Lower leg skin (tissue), 4 donors: ENCODE measurements at regions not wholly inside any gene's neighbourhood (a gene's known extent, or its start where the extent isn't known, plus 50 kb on each side); places are given as distances from the start of the nearest gene placed in this dataset.
"Not testable (repeated sequence)": the region's sequence is repeated elsewhere in the genome, so short reads cannot be mapped to it uniquely, and the experiment has no call there.

ENCODE experiments used
- DNase-seq, 2 donors: peaks; one replicate each; pipeline ENCODE4 v3.0.0-alpha.2; 2019; ENCODE audit warnings: low spot score in 2 of 2
- H3K4me3 ChIP-seq: fragments of 200-600 bp; sonication (generic); 2 replicates; pipeline ENCODE4 v1.5.1; 2017; ENCODE audit warnings: mild to moderate bottlenecking, low read depth; ENCODE audit not compliant: poor library complexity, severe bottlenecking
- POLR2A ChIP-seq, 2 donors: fragments of 450-650 bp; IDR thresholded peaks; one replicate each; pipeline ENCODE4 v1.6.1; 2016 to 2017; ENCODE audit warnings: antibody characterized with exemption in 2 of 2, mild to moderate bottlenecking in 1 of 2, moderate library complexity in 1 of 2
- WGBS, 2 donors: methylation state at CpG; one replicate each; pipeline ENCODE4 v1.1.5; 2018; 5-methylcytosine and 5-hydroxymethylcytosine counted together
- intact Hi-C: fragments of 100-400 bp; cut with DNase I; formaldehyde crosslinking; loops from one replicate; pipeline ENCODE4 v1.15.0; 2023; ENCODE audit warnings: low total_unique reads
- TF ChIP-seq, protein P1 (sequence below), 3 donors: fragments of 450-650 bp; IDR thresholded peaks; one replicate each; pipeline ENCODE4 v1.5.1; 2016; ENCODE audit warnings: antibody characterized with exemption in 3 of 3, mild to moderate bottlenecking in 3 of 3, moderate library complexity in 2 of 3

DNA sequence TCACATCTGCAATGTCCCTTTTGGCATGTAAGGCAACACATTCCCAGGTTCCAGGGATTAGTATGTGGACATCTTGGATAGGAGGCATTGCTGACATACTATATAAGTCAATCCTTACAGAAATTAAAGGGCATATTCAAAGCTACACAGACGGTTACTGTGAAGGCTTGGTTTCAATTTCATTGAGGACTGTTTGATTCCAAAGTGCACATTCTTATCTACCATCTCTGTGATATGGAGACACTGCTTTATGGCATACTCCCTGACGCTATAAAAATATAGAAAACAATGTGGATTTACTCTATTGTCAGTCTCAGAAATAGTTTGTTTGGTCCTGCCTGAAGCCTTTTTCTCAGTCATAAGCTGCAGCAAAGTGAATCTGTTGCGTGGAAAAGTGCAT lies 1486.7 kb downstream of the FAM181B start:
- no peak overlapping the region for H3K4me3 ChIP-seq
- no peak for DNase-seq
- no peak for TF ChIP-seq POLR2A (IDR thresholded peaks at IDR 0.05)
- TF ChIP-seq, protein P1, sequence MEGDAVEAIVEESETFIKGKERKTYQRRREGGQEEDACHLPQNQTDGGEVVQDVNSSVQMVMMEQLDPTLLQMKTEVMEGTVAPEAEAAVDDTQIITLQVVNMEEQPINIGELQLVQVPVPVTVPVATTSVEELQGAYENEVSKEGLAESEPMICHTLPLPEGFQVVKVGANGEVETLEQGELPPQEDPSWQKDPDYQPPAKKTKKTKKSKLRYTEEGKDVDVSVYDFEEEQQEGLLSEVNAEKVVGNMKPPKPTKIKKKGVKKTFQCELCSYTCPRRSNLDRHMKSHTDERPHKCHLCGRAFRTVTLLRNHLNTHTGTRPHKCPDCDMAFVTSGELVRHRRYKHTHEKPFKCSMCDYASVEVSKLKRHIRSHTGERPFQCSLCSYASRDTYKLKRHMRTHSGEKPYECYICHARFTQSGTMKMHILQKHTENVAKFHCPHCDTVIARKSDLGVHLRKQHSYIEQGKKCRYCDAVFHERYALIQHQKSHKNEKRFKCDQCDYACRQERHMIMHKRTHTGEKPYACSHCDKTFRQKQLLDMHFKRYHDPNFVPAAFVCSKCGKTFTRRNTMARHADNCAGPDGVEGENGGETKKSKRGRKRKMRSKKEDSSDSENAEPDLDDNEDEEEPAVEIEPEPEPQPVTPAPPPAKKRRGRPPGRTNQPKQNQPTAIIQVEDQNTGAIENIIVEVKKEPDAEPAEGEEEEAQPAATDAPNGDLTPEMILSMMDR (IDR thresholded peaks at IDR 0.05): no peak
- 59 to 65% methylated on average over 3 of the region's 3 CpGs for WGBS, 2 donors
- intact Hi-C loops: no loop called here

DNA sequence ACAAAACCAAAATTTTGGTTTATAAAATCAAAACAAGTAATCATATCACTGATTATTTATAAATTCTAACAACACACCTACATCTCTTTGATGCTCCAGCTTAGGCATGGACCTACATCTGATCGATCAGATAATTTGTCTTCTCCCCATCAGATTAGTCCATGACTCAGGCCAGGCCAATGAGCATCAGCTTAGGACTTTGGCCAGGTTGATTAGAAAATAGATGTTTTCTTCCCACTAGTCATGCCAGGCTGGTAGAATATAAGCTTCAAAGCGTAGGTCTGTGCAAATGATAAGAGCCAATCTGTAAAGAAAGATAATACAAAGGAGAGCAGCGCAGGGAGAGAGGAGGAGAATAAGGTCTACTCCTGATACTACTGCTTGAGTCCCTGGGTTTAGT lies 1487.9 kb downstream of the FAM181B start:
- intact Hi-C loops: no loop called here

DNA sequence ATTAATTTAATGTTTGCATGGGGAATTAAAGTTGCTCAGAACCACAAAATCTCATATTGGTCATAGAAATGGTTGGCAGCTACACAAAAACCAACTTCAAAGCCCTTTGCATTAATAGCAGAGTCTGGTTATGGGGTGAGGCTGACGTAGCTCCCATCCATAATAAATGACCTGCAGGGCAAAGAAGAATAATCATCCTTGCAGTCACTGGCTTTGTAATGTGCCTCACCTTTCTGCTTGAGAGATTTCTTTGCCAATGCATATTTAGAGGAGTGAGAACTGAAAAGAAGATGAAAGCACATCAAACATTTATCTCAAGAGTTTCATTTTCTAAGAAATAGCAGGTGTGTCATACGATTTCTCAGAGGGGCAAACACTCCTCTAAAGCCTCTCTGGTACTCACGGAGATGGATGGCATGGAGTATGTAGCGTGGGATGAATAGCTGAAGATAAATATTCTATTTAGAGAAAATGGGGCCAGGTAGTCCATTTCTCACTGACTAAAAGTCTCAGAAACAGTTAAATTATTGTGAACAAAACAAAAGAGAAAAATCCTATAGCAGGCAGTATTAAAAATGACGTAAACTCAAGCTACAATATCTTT lies 1491.9 kb downstream of the FAM181B start:
- DNase-seq: no peak
- H3K4me3 ChIP-seq: no peak overlapping the region
- whole genome bisulfite sequencing, 2 donors: 42 to 48% methylated on average over 5 of the region's 5 CpGs
- intact Hi-C loops: no loop called here
- TF ChIP-seq, protein P1 (IDR thresholded peaks at IDR 0.05): no peak
- no peak for TF ChIP-seq POLR2A (IDR thresholded peaks at IDR 0.05)

More for the DNA sequence above, 1487.9 kb downstream of the FAM181B start:
- H3K4me3 ChIP-seq: no peak overlapping the region
- 88% methylated on average over 3 of the region's 3 CpGs for WGBS, 2 donors
- TF ChIP-seq, protein P1 (IDR thresholded peaks at IDR 0.05): no peak
- TF ChIP-seq POLR2A (IDR thresholded peaks at IDR 0.05): no peak
- no peak for DNase-seq

DNA sequence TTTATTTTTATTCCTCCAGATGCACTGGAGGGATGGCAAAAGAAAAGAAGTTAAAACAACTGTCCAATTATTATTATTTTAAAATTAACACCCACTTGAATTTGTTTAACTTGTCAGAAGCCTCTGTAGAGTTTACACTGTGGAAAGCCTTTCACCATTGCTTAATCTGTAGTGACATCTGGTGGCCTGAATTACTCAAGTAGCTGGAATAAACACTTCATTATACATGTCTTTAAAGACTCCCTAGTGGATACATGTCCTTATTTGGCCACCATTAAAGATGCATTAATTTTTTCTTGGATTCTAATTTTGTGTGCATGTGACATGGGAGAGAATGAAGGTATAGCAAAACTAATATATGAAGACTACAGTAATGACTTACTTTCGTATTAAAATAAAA lies 1496.5 kb downstream of the FAM181B start:
- DNase-seq: no peak
- TF ChIP-seq, protein P1 (IDR thresholded peaks at IDR 0.05): no peak
- TF ChIP-seq POLR2A (IDR thresholded peaks at IDR 0.05): no peak
- H3K4me3 ChIP-seq: no peak overlapping the region
- intact Hi-C loops: no loop called here
- WGBS, 2 donors: 56 to 72% methylated on average over 1 of the region's 1 CpG

DNA sequence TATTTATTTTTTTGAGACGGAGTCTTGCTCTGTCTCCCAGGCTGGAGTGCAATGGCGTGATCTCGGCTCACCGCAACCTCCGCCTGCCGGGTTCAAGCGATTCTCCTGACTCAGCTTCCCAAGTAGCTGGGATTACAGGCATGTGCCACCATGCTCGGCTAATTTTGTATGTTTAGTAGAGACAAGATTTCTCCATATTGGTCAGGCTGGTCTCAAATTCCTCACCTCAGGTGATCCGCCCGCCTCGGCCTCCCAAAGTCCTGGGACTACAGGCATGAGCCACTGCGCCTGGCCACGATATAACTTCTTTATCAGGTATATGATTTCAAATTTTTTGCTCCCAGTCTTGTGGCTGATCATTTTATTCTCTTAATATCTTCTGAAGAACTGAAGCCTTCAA lies 1506.3 kb downstream of the FAM181B start:
- intact Hi-C loops, H3K4me3 ChIP-seq: not testable (repeated sequence)
- 96 to 97% methylated on average over 13 of the region's 13 CpGs for WGBS, 2 donors
- peak in 1 of 2 donors; percentile 61 for DNase-seq

DNA sequence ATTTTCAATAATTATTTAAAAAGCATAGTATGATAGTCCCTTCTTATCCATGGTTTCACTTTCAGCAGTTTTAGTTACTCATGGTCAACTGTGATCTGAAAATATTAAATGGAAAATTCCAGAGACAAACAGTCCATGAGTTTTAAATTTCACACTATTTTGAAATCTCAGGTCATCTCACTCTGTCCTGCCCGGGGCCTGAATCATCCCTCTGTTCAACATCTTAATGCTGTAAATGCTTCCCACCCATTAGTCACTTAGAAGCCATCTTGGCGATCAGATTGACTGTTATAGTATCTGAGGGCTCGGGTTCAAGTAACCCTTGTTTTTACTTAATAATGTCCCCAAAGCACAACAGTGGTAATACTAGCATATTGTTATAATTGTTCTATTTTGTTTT lies 1509.3 kb downstream of the FAM181B start:
- WGBS, 2 donors: 81 to 88% methylated on average over 3 of the region's 3 CpGs
- DNase-seq: no peak
- TF ChIP-seq, protein P1 (IDR thresholded peaks at IDR 0.05): no peak
- TF ChIP-seq POLR2A (IDR thresholded peaks at IDR 0.05): no peak
- intact Hi-C loops: no loop called here
- H3K4me3 ChIP-seq: no peak overlapping the region
